Astrocyte of the spinal cord (primary cell): ENCODE measurements at regions not wholly inside any gene's neighbourhood (a gene's known extent, or its start where the extent isn't known, plus 50 kb on each side); places are given as distances from the start of the nearest gene placed in this dataset.

Experiments used
- DNase-seq: peaks from one replicate; pipeline ENCODE4 v3.0.0; 2011; ENCODE audit warnings: low read depth, low spot score
- H3K4me3 ChIP-seq: 2 replicates; pipeline ENCODE4 v1.5.1; 2011; ENCODE audit warnings: low read depth, mild to moderate bottlenecking, low read length, moderate library complexity
- CTCF ChIP-seq: IDR thresholded peaks from 2 replicates; pipeline ENCODE4 v1.5.1; 2012; ENCODE audit warnings: low read depth, mild to moderate bottlenecking, low read length, inconsistent platforms
- in situ Hi-C: cut with HindIII; loops from 2 replicates; pipeline ENCODE4 v1.10.0; 2017; ENCODE audit warnings: low sequenced_read_pairs

GRCh38 chr18:40216856-40217255, 1738.2 kb upstream of the PIK3C3 start:
- no peak overlapping the region for H3K4me3 ChIP-seq
- DNase-seq = no peak
- TF ChIP-seq CTCF = no peak
- in situ Hi-C loops = no loop called here

- in situ Hi-C loops = no loop called here
- no peak overlapping the region for H3K4me3 ChIP-seq
- DNase-seq = no peak
- TF ChIP-seq CTCF = no peak
These were observed 1739.1 kb upstream of the PIK3C3 start for GRCh38 chr18:40215979-40216378.

GRCh38 chr18:40210696-40211095, 1744.3 kb upstream of the PIK3C3 start:
- in situ Hi-C loops = no loop called here
- no peak for DNase-seq

GRCh38 chr18:40208958-40209357, 1746.1 kb upstream of the PIK3C3 start:
- in situ Hi-C loops = no loop called here
- H3K4me3 ChIP-seq = no peak overlapping the region
- DNase-seq = no peak
- TF ChIP-seq CTCF = no peak

More at GRCh38 chr18:40210696-40211095, 1744.3 kb upstream of the PIK3C3 start:
- TF ChIP-seq CTCF = no peak
- H3K4me3 ChIP-seq = no peak overlapping the region

- in situ Hi-C loops = no loop called here
These were observed 1757.3 kb upstream of the PIK3C3 start for GRCh38 chr18:40197711-40198110.

GRCh38 chr18:40186677-40187076, 1768.4 kb upstream of the PIK3C3 start:
- peak; percentile 1 for DNase-seq
- H3K4me3 ChIP-seq = no peak overlapping the region
- in situ Hi-C loops = no loop called here
- no peak for TF ChIP-seq CTCF

More at GRCh38 chr18:40197711-40198110, 1757.3 kb upstream of the PIK3C3 start:
- no peak for TF ChIP-seq CTCF
- DNase-seq = no peak
- H3K4me3 ChIP-seq = no peak overlapping the region
